ENCODE measurements at regions not wholly inside any gene's neighbourhood (a gene's known extent, or its start where the extent isn't known, plus 50 kb on each side); places are given as distances from the start of the nearest gene placed in this dataset.

- H3K4me3 Mint-ChIP-seq (ENCODE audit: unreplicated experiment): no peak overlapping the region
- H3K9me3 Mint-ChIP-seq (ENCODE audit: unreplicated experiment): no peaks in the 10 kb centered on the region
- H3K27ac Mint-ChIP-seq (ENCODE audit: unreplicated experiment): no peak overlapping the region
- TF ChIP-seq CTCF (IDR thresholded peaks at IDR 0.05): no peak
- no peaks in the 10 kb centered on the region for H3K27me3 Mint-ChIP-seq (ENCODE audit: unreplicated experiment)
- H3K4me1 Mint-ChIP-seq (ENCODE audit: unreplicated experiment): peaks cover 3% of the 10 kb centered on the region
- no peak for DNase-seq (ENCODE audit: extremely low spot score, unreplicated experiment)
- peaks cover 4% of the 10 kb centered on the region for H3K36me3 Mint-ChIP-seq (ENCODE audit: unreplicated experiment)
These were observed 105.8 kb downstream of the TANC2 start for GRCh38 chr17:63071797-63072196.

- TF ChIP-seq CTCF (IDR thresholded peaks at IDR 0.05): no peak
- no peak for DNase-seq (ENCODE audit: extremely low spot score, unreplicated experiment)
- H3K27ac Mint-ChIP-seq (ENCODE audit: unreplicated experiment): no peak overlapping the region
- peaks cover 4% of the 10 kb centered on the region for H3K36me3 Mint-ChIP-seq (ENCODE audit: unreplicated experiment)
- H3K4me3 Mint-ChIP-seq (ENCODE audit: unreplicated experiment): no peak overlapping the region
- no peaks in the 10 kb centered on the region for H3K27me3 Mint-ChIP-seq (ENCODE audit: unreplicated experiment)
- H3K4me1 Mint-ChIP-seq (ENCODE audit: unreplicated experiment): peaks cover 13% of the 10 kb centered on the region
- H3K9me3 Mint-ChIP-seq (ENCODE audit: unreplicated experiment): no peaks in the 10 kb centered on the region
These were observed 109.9 kb downstream of the TANC2 start for GRCh38 chr17:63075969-63076368.

- peaks cover 4% of the 10 kb centered on the region for H3K36me3 Mint-ChIP-seq (ENCODE audit: unreplicated experiment)
- H3K4me3 Mint-ChIP-seq (ENCODE audit: unreplicated experiment): no peak overlapping the region
- no peak overlapping the region for H3K27ac Mint-ChIP-seq (ENCODE audit: unreplicated experiment)
- H3K27me3 Mint-ChIP-seq (ENCODE audit: unreplicated experiment): no peaks in the 10 kb centered on the region
- peaks cover 13% of the 10 kb centered on the region for H3K4me1 Mint-ChIP-seq (ENCODE audit: unreplicated experiment)
- H3K9me3 Mint-ChIP-seq (ENCODE audit: unreplicated experiment): no peaks in the 10 kb centered on the region
- no peak for TF ChIP-seq CTCF (IDR thresholded peaks at IDR 0.05)
- DNase-seq (ENCODE audit: extremely low spot score, unreplicated experiment): no peak
These were observed 112.7 kb downstream of the TANC2 start for GRCh38 chr17:63078707-63079106.

GRCh38 chr17:63082273-63082861 lies 116.3 kb downstream of the TANC2 start:
- H3K36me3 Mint-ChIP-seq (ENCODE audit: unreplicated experiment): peaks cover 4% of the 10 kb centered on the region
- H3K4me1 Mint-ChIP-seq (ENCODE audit: unreplicated experiment): peaks cover 13% of the 10 kb centered on the region
- peaks cover 10% of the 10 kb centered on the region for H3K9me3 Mint-ChIP-seq (ENCODE audit: unreplicated experiment)
- H3K27me3 Mint-ChIP-seq (ENCODE audit: unreplicated experiment): no peaks in the 10 kb centered on the region
- H3K4me3 Mint-ChIP-seq (ENCODE audit: unreplicated experiment): no peak overlapping the region
- TF ChIP-seq CTCF (IDR thresholded peaks at IDR 0.05): peak; percentile 69
- no peak for DNase-seq (ENCODE audit: extremely low spot score, unreplicated experiment)
- no peak overlapping the region for H3K27ac Mint-ChIP-seq (ENCODE audit: unreplicated experiment)

GRCh38 chr17:63082952-63083351 lies 116.9 kb downstream of the TANC2 start:
- H3K27ac Mint-ChIP-seq (ENCODE audit: unreplicated experiment): no peak overlapping the region
- no peak for DNase-seq (ENCODE audit: extremely low spot score, unreplicated experiment)
- peaks cover 10% of the 10 kb centered on the region for H3K9me3 Mint-ChIP-seq (ENCODE audit: unreplicated experiment)
- no peaks in the 10 kb centered on the region for H3K27me3 Mint-ChIP-seq (ENCODE audit: unreplicated experiment)
- H3K4me1 Mint-ChIP-seq (ENCODE audit: unreplicated experiment): peaks cover 15% of the 10 kb centered on the region
- no peak overlapping the region for H3K4me3 Mint-ChIP-seq (ENCODE audit: unreplicated experiment)
- H3K36me3 Mint-ChIP-seq (ENCODE audit: unreplicated experiment): peaks cover 6% of the 10 kb centered on the region
- TF ChIP-seq CTCF (IDR thresholded peaks at IDR 0.05): no peak
